K562 (cell line): ENCODE measurements at regions not wholly inside any gene's neighbourhood (a gene's known extent, or its start where the extent isn't known, plus 50 kb on each side); places are given as distances from the start of the nearest gene placed in this dataset.

Experiments
- ATAC-seq: fragments of 200-7000 bp; cut with Tn5 transposase; 3 replicates; pipeline ENCODE4 v1.9.1; 2020; ENCODE audit warnings: moderate library complexity
- BruUV-seq: library from RNA; stranded (reverse); fragments of 400-500 nt; replicated peaks from 2 replicates; lab custom pipeline; 2021; lab: Mats Ljungman, UMichigan
- CTCF ChIA-PET: fragments of 300-600 bp; formaldehyde crosslinking; extraction: SDS; loops from one replicate; lab custom pipeline; 2021; ENCODE audit warnings: low intra/inter-chr PET ratio; lab: Yijun Ruan, JAX
- POLR2A ChIA-PET: fragments of 300-600, 350-650 bp; sonication (Branson Sonifier 250); formaldehyde crosslinking; extraction: SDS; loops from one replicate; lab custom pipeline; 2021; ENCODE audit warnings: antibody characterized with exemption, inconsistent platforms; lab: Yijun Ruan, JAX
- DNase-seq, 4 experiments: peaks; one replicate each; pipeline versions ENCODE4 v3.0.0 to v3.0.0-alpha.2; 2011 to 2018; ENCODE audit warnings: low spot score in 3 of 4, mixed read lengths in 3 of 4; ENCODE audit errors: extremely low read depth in 1 of 4
- FAIRE-seq: peaks from 2 replicates; lab custom pipeline; 2011; peaks lifted over from hg19 to GRCh38; lab: Jason Lieb, UNC
- H2AFZ ChIP-seq: 2 replicates; pipeline ENCODE4 v1.6.0; 2011; ENCODE audit warnings: low read depth, low read length, control low read depth, inconsistent platforms
- H3K27ac ChIP-seq: fragments of 200-600 bp; 3 replicates; pipeline ENCODE4 v1.8.0; 2011; ENCODE audit warnings: low read depth, mild to moderate bottlenecking, control low read depth, inconsistent platforms, low read length, moderate library complexity, mixed read lengths; ENCODE audit errors: extremely low read depth
- H3K27me3 ChIP-seq, 2 experiments: fragments of 300-600 bp in 1 of 2; 2 replicates in 1 of 2; 3 replicates in 1 of 2; pipeline versions ENCODE4 v1.6.0 to v1.8.0; 2011; ENCODE audit warnings: inconsistent platforms in 2 of 2, low read length in 2 of 2, mild to moderate bottlenecking in 1 of 2, mixed read lengths in 1 of 2, moderate library complexity in 1 of 2; ENCODE audit not compliant: control insufficient read depth in 2 of 2, insufficient read depth in 2 of 2
- H3K36me3 ChIP-seq: fragments of 300-600 bp; 3 replicates; pipeline ENCODE4 v1.8.0; 2011; ENCODE audit warnings: mild to moderate bottlenecking, low read length, inconsistent platforms; ENCODE audit not compliant: control insufficient read depth, insufficient read depth
- H3K4me1 ChIP-seq, 2 experiments: fragments of 200-600 bp in 1 of 2; replicated peaks in 1 of 2; 2 replicates in 1 of 2; 3 replicates in 1 of 2; pipeline versions ENCODE4 v1.5.1 to v1.8.0; 2011; ENCODE audit warnings: inconsistent platforms in 2 of 2, low read length in 2 of 2, mild to moderate bottlenecking in 1 of 2, mixed read lengths in 1 of 2, moderate library complexity in 1 of 2; ENCODE audit not compliant: control insufficient read depth in 2 of 2, insufficient read depth in 2 of 2
- H3K4me2 ChIP-seq: 2 replicates; pipeline ENCODE4 v1.6.1; 2011; ENCODE audit warnings: low read length, control low read depth, inconsistent platforms, mixed read lengths; ENCODE audit not compliant: insufficient read depth
- H3K4me3 ChIP-seq: fragments of 200-600 bp; sonication (generic), shearing (Covaris generic); 2 replicates; pipeline ENCODE4 v1.5.1; 2016; ENCODE audit warnings: control low read depth, inconsistent platforms
- H3K79me2 ChIP-seq: fragments of 200-600 bp; 3 replicates; pipeline ENCODE4 v1.8.0; 2011; ENCODE audit warnings: low read length, inconsistent platforms; ENCODE audit not compliant: control insufficient read depth, insufficient read depth
- H3K9ac ChIP-seq, 2 experiments: 2 replicates each; pipeline versions ENCODE4 v1.6.0 to v1.6.1; 2011; ENCODE audit warnings: low read depth in 2 of 2, low read length in 2 of 2, control low read depth in 1 of 2, inconsistent platforms in 1 of 2, mild to moderate bottlenecking in 1 of 2, mixed read lengths in 1 of 2; ENCODE audit not compliant: insufficient read depth in 1 of 2
- H3K9me1 ChIP-seq: one replicate; pipeline ENCODE4 v1.6.0; 2011; ENCODE audit warnings: inconsistent platforms, mild to moderate bottlenecking, low read length, moderate library complexity; ENCODE audit not compliant: control insufficient read depth, insufficient read depth
- H3K9me3 ChIP-seq: replicated peaks from 2 replicates; pipeline ENCODE4 v1.5.1; 2011; ENCODE audit warnings: low read depth, low read length, inconsistent platforms; ENCODE audit not compliant: control insufficient read depth, insufficient read depth
- H4K20me1 ChIP-seq: replicated peaks from 2 replicates; pipeline ENCODE4 v1.6.1; 2011; ENCODE audit warnings: low read length, inconsistent platforms, mixed read lengths; ENCODE audit not compliant: control insufficient read depth, insufficient read depth
- C11orf30 ChIP-seq: fragments of 450-650 bp; IDR thresholded peaks from 2 replicates; pipeline ENCODE4 v1.6.1; 2016; ENCODE audit warnings: low read depth, mild to moderate bottlenecking
- CGGBP1 ChIP-seq: fragments of 250-450 bp; sonication (Bioruptor Pico); IDR thresholded peaks from 2 replicates; pipeline ENCODE4 v1.9.0; 2021; ENCODE audit warnings: mild to moderate bottlenecking
- DNMT1 ChIP-seq: fragments of 450-650 bp; IDR thresholded peaks from 2 replicates; pipeline ENCODE4 v1.6.1; 2016; ENCODE audit warnings: antibody characterized with exemption, mild to moderate bottlenecking
- FOXJ3 ChIP-seq: sonication (generic); formaldehyde crosslinking; IDR thresholded peaks from 2 replicates; pipeline ENCODE4 v1.4.0; 2020; ENCODE audit warnings: mild to moderate bottlenecking, missing genetic modification reagents
- GABPB2 ChIP-seq: fragments of 250-450 bp; sonication (Bioruptor Pico); conservative IDR thresholded peaks from 2 replicates; pipeline ENCODE4 v1.5.1; 2021; ENCODE audit warnings: mild to moderate bottlenecking
- HMG20B ChIP-seq: fragments of 250-450 bp; sonication (Bioruptor Pico); IDR thresholded peaks from 2 replicates; pipeline ENCODE4 v1.5.0; 2021; ENCODE audit warnings: mild to moderate bottlenecking
- ID3 ChIP-seq, 2 experiments: fragments of 250-450 bp in 1 of 2; fragments of 450-650 bp in 1 of 2; sonication (Bioruptor Pico) in 1 of 2; IDR thresholded peaks; 2 replicates each; pipeline versions ENCODE4 v1.6.1 to v1.8.0; 2016 to 2021; ENCODE audit warnings: mild to moderate bottlenecking in 2 of 2, moderate library complexity in 2 of 2, missing compliant biosample characterization in 1 of 2, missing genetic modification characterization in 1 of 2
- MAFF ChIP-seq: IDR thresholded peaks from 2 replicates; pipeline ENCODE4 v1.6.1; 2012; ENCODE audit warnings: low read length, improper control_type of control experiment
- MAFK ChIP-seq: IDR thresholded peaks from 2 replicates; pipeline ENCODE4 v1.6.1; 2011; ENCODE audit warnings: low read length, improper control_type of control experiment
- MYNN ChIP-seq, 2 experiments: sonication (generic); formaldehyde crosslinking in 1 of 2; IDR thresholded peaks; 2 replicates each; pipeline versions ENCODE4 v1.5.0 to v1.6.1; 2016 to 2020; ENCODE audit warnings: antibody characterized with exemption in 1 of 2, missing genetic modification reagents in 1 of 2
- NFE2 ChIP-seq: IDR thresholded peaks from 2 replicates; pipeline ENCODE4 v1.6.1; 2014; ENCODE audit warnings: antibody characterized with exemption, low read depth
- NFE2L1 ChIP-seq: fragments of 450-650 bp; IDR thresholded peaks from 2 replicates; pipeline ENCODE4 v1.6.1; 2016; ENCODE audit warnings: missing genetic modification characterization, low read depth, mild to moderate bottlenecking, missing compliant biosample characterization, moderate library complexity, borderline replicate concordance
- POLR2A ChIP-seq: fragments of 450-650 bp; conservative IDR thresholded peaks from 2 replicates; pipeline ENCODE4 v1.6.1; 2016
- SPI1 ChIP-seq: IDR thresholded peaks from 2 replicates; pipeline ENCODE4 v1.6.1; 2011; ENCODE audit warnings: low read depth, low read length, control low read depth, borderline replicate concordance
- SUPT5H ChIP-seq: fragments of 450-650 bp; IDR thresholded peaks from 2 replicates; pipeline ENCODE4 v1.6.1; 2016
- TARDBP ChIP-seq: fragments of 450-650 bp; IDR thresholded peaks from 2 replicates; pipeline ENCODE4 v1.6.1; 2016
- TRIM28 ChIP-seq: fragments of 450-650 bp; IDR thresholded peaks from 2 replicates; pipeline ENCODE4 v1.6.1; 2017
- ZNF316 ChIP-seq: fragments of 450-650 bp; IDR thresholded peaks from 2 replicates; pipeline ENCODE4 v1.6.1; 2016
- ZNF589 ChIP-seq: fragments of 200-800 bp; sonication (Bioruptor generic); IDR thresholded peaks from 2 replicates; pipeline ENCODE4 v1.6.1; 2016; ENCODE audit warnings: low read depth, missing genetic modification characterization, missing compliant biosample characterization
- ZNF668 ChIP-seq: fragments of 250-450 bp; sonication (Bioruptor Pico); IDR thresholded peaks from 2 replicates; pipeline ENCODE4 v1.8.0; 2022; ENCODE audit warnings: mild to moderate bottlenecking, inconsistent platforms
- WGBS: fragments of 100-300 bp; shearing (Covaris generic); methylation state at CpG from one replicate; pipeline ENCODE4 v1.1.6; 2016; ENCODE audit warnings: low coverage, mixed read lengths; ENCODE audit not compliant: insufficient coverage; ENCODE audit errors: missing lambda C conversion rate; 5-methylcytosine and 5-hydroxymethylcytosine counted together
- in situ Hi-C: fragments of 300-500 bp; cut with MboI; formaldehyde crosslinking; loops from 4 replicates; pipeline ENCODE4 v1.15.0; 2018; ENCODE audit warnings: inconsistent platforms, mixed read lengths
- intact Hi-C: fragments of 100-400 bp; cut with micrococcal nuclease; formaldehyde crosslinking; loops from 2 replicates; pipeline ENCODE4 v1.14.2; 2022
- TF ChIP-seq, protein P1 (sequence below): sonication (generic); formaldehyde crosslinking; IDR thresholded peaks from 2 replicates; pipeline ENCODE4 v1.8.1; 2023; ENCODE audit warnings: mild to moderate bottlenecking, missing genetic modification reagents
- TF ChIP-seq, protein P2 (sequence below): fragments of 250-450 bp; sonication (Bioruptor Pico); IDR thresholded peaks from 2 replicates; pipeline ENCODE4 v1.8.0; 2022; ENCODE audit warnings: moderate library complexity, mild to moderate bottlenecking, inconsistent platforms

- TF ChIP-seq, protein P1, sequence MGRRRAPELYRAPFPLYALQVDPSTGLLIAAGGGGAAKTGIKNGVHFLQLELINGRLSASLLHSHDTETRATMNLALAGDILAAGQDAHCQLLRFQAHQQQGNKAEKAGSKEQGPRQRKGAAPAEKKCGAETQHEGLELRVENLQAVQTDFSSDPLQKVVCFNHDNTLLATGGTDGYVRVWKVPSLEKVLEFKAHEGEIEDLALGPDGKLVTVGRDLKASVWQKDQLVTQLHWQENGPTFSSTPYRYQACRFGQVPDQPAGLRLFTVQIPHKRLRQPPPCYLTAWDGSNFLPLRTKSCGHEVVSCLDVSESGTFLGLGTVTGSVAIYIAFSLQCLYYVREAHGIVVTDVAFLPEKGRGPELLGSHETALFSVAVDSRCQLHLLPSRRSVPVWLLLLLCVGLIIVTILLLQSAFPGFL (CRISPR knock-in tag): no peak
These were observed 1111.3 kb downstream of the TYW1 start (continued) for GRCh38 chr7:68107968-68108367.

- intact Hi-C loops: no loop called here
- WGBS: 3% methylated on average over 6 of the region's 6 CpGs
- in situ Hi-C loops: no loop called here
- TF ChIP-seq POLR2A: no peak
- TF ChIP-seq ZNF668 (CRISPR knock-in tag): no peak
- TF ChIP-seq TRIM28: no peak
- no peak for TF ChIP-seq MYNN (IDR thresholded peaks at IDR 0.05)
- no peak for TF ChIP-seq MYNN (CRISPR knock-in tag; IDR thresholded peaks at IDR 0.05)
- TF ChIP-seq C11orf30: 0 out of 2 replicates have a peak, but pooled peaks have one; percentile 52
- TF ChIP-seq TARDBP: no peak
- no peak for TF ChIP-seq ZNF589 (CRISPR knock-in tag)
- TF ChIP-seq NFE2L1: peak; percentile 15; the same call in 1 of the 2 replicates
- peak; percentile 68 for TF ChIP-seq ZNF316
- TF ChIP-seq NFE2: peak; percentile 52
- TF ChIP-seq MAFF: peak; percentile 44; the same call in 1 of the 2 replicates
- no peak for TF ChIP-seq ID3 (CRISPR knock-in tag; IDR thresholded peaks at IDR 0.05)
- TF ChIP-seq ID3 (tag; IDR thresholded peaks at IDR 0.05): no peak
- TF ChIP-seq, protein P2, sequence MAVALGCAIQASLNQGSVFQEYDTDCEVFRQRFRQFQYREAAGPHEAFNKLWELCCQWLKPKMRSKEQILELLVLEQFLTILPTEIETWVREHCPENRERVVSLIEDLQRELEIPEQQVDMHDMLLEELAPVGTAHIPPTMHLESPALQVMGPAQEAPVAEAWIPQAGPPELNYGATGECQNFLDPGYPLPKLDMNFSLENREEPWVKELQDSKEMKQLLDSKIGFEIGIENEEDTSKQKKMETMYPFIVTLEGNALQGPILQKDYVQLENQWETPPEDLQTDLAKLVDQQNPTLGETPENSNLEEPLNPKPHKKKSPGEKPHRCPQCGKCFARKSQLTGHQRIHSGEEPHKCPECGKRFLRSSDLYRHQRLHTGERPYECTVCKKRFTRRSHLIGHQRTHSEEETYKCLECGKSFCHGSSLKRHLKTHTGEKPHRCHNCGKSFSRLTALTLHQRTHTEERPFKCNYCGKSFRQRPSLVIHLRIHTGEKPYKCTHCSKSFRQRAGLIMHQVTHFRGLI (CRISPR knock-in tag): no peak
- TF ChIP-seq CGGBP1 (CRISPR knock-in tag): no peak
- TF ChIP-seq GABPB2: no peak
- TF ChIP-seq MAFK: peak; percentile 29; the same call in 1 of the 2 replicates
- TF ChIP-seq SUPT5H: no peak
- TF ChIP-seq SPI1: no peak
- TF ChIP-seq HMG20B (CRISPR knock-in tag): no peak
- no peak for TF ChIP-seq FOXJ3 (CRISPR knock-in tag)
- no peak for TF ChIP-seq DNMT1
These were observed 1112.7 kb downstream of the TYW1 start for GRCh38 chr7:68109299-68109698.

More at GRCh38 chr7:68109299-68109698, 1112.7 kb downstream of the TYW1 start:
- no peaks in the 10 kb centered on the region for H3K9me3 ChIP-seq
- no peak overlapping the region for H2AFZ ChIP-seq
- H3K4me1 ChIP-seq: no peaks in the 10 kb centered on the region
- peaks cover 3 to 6% of the 10 kb centered on the region in 2 experiments; a peak in 1 of 5 replicates for H3K27me3 ChIP-seq
- no peak overlapping the region for H3K27ac ChIP-seq
- ChIA-PET CTCF (no interaction called here), POLR2A (no interaction called here)
- no peak overlapping the region for H3K4me3 ChIP-seq
- H3K9ac ChIP-seq: no peak overlapping the region
- no TSS peak for BruUV-seq
- no peak overlapping the region for H3K4me2 ChIP-seq
- no peaks in the 10 kb centered on the region for H4K20me1 ChIP-seq
- no peaks in the 10 kb centered on the region for H3K9me1 ChIP-seq
- ATAC-seq: no peak
- no peaks in the 10 kb centered on the region for H3K36me3 ChIP-seq
- no peaks in the 10 kb centered on the region for H3K79me2 ChIP-seq
- no peak for DNase-seq
- FAIRE-seq: no peak
